GM12878 (cell line): ENCODE measurements at regions not wholly inside any gene's neighbourhood (a gene's known extent, or its start where the extent isn't known, plus 50 kb on each side); places are given as distances from the start of the nearest gene placed in this dataset.

Experiments
- ATAC-seq: fragments of 200-7000 bp; cut with Tn5 transposase; 3 replicates; pipeline ENCODE4 v1.9.1; 2020; ENCODE audit warnings: mild to moderate bottlenecking, moderate library complexity
- BruUV-seq: library from RNA; stranded (reverse); fragments of 400-500 nt; replicated peaks from 2 replicates; lab custom pipeline; 2021; lab: Mats Ljungman, UMichigan
- CTCF ChIA-PET: fragments of 300-600 bp; sonication (Branson Sonifier 250); formaldehyde crosslinking; extraction: SDS; loops from one replicate; lab custom pipeline; 2021; ENCODE audit warnings: inconsistent platforms; lab: Yijun Ruan, JAX
- POLR2A ChIA-PET: fragments of 350-600 bp; formaldehyde crosslinking; extraction: SDS; loops from one replicate; lab custom pipeline; 2021; ENCODE audit warnings: inconsistent platforms; lab: Charles Lee
- RAD21 ChIA-PET: fragments of 300-600 bp; sonication (Branson Sonifier 250); formaldehyde crosslinking; loops from one replicate; lab custom pipeline; 2023; ENCODE audit warnings: antibody characterized with exemption; ENCODE audit not compliant: unreplicated experiment; lab: Charles Lee
- SMC1A ChIA-PET: fragments of 300-600 bp; sonication (Branson Sonifier 250); formaldehyde crosslinking; loops from one replicate; lab custom pipeline; 2023; ENCODE audit not compliant: unreplicated experiment, uncharacterized antibody; lab: Charles Lee
- DNase-seq: peaks from one replicate; pipeline ENCODE4 v3.0.0-alpha.2; 2011; ENCODE audit warnings: low read depth, low spot score
- FAIRE-seq: peaks from 3 replicates; lab custom pipeline; 2011; peaks lifted over from hg19 to GRCh38; lab: Jason Lieb, UNC
- H2AFZ ChIP-seq: 2 replicates; pipeline ENCODE4 v1.6.0; 2011; ENCODE audit warnings: low read depth, low read length, control low read depth; ENCODE audit not compliant: control insufficient read depth
- H3K27ac ChIP-seq: 2 replicates; pipeline ENCODE4 v1.5.1; 2011; ENCODE audit warnings: control low read depth; ENCODE audit not compliant: control insufficient read depth, insufficient read depth
- H3K27me3 ChIP-seq, 2 experiments: replicated peaks in 1 of 2; 2 replicates each; pipeline versions ENCODE4 v1.6.0 to v1.6.1; 2011; ENCODE audit warnings: low read length in 1 of 2; ENCODE audit not compliant: control insufficient read depth in 2 of 2, insufficient read depth in 2 of 2
- H3K36me3 ChIP-seq, 2 experiments: 2 replicates each; pipeline ENCODE4 v1.5.1; 2011; ENCODE audit warnings: low read length in 1 of 2; ENCODE audit not compliant: control insufficient read depth in 2 of 2, insufficient read depth in 2 of 2
- H3K4me1 ChIP-seq: 2 replicates; pipeline ENCODE4 v1.6.1; 2011; ENCODE audit warnings: mild to moderate bottlenecking, low read length, moderate library complexity, mixed read lengths; ENCODE audit not compliant: control insufficient read depth, insufficient read depth
- H3K4me2 ChIP-seq: 2 replicates; pipeline ENCODE4 v1.6.0; 2011; ENCODE audit warnings: control low read depth; ENCODE audit not compliant: control insufficient read depth, insufficient read depth
- H3K4me3 ChIP-seq: fragments of 200-600 bp; sonication (generic); 2 replicates; pipeline ENCODE4 v1.5.1; 2016
- H3K79me2 ChIP-seq: 2 replicates; pipeline ENCODE4 v1.6.0; 2011; ENCODE audit warnings: low read length; ENCODE audit not compliant: control insufficient read depth, insufficient read depth
- H3K9ac ChIP-seq: 2 replicates; pipeline ENCODE4 v1.8.0; 2011; ENCODE audit warnings: low read length, control low read depth, mixed read lengths; ENCODE audit not compliant: control insufficient read depth, insufficient read depth
- H3K9me3 ChIP-seq: replicated peaks from 3 replicates; pipeline ENCODE4 v1.5.1; 2011; ENCODE audit warnings: mild to moderate bottlenecking, low read length; ENCODE audit not compliant: control insufficient read depth, insufficient read depth
- H4K20me1 ChIP-seq: 2 replicates; pipeline ENCODE4 v1.6.0; 2011; ENCODE audit not compliant: control insufficient read depth, insufficient read depth
- BRCA1 ChIP-seq: IDR thresholded peaks from 2 replicates; pipeline ENCODE4 v1.6.1; 2011; ENCODE audit warnings: low read depth, low read length, improper control_type of control experiment
- GABPA ChIP-seq: IDR thresholded peaks from 2 replicates; pipeline ENCODE4 v1.6.1; 2014; ENCODE audit warnings: antibody characterized with exemption, low read depth, mild to moderate bottlenecking, inconsistent platforms
- LARP7 ChIP-seq: fragments of 450-650 bp; IDR thresholded peaks from 2 replicates; pipeline ENCODE4 v1.6.1; 2017; ENCODE audit warnings: mild to moderate bottlenecking
- RCOR1 ChIP-seq: conservative IDR thresholded peaks from 2 replicates; pipeline ENCODE4 v1.6.1; 2012; ENCODE audit warnings: low read depth, low read length, improper control_type of control experiment
- SUPT20H ChIP-seq: IDR thresholded peaks from 2 replicates; pipeline ENCODE4 v1.6.1; 2011; ENCODE audit warnings: low read depth, mild to moderate bottlenecking, low read length, moderate library complexity, borderline replicate concordance; ENCODE audit not compliant: control insufficient read depth
- TARDBP ChIP-seq: IDR thresholded peaks from 2 replicates; pipeline ENCODE4 v1.6.1; 2016; ENCODE audit warnings: borderline replicate concordance
- ZNF622 ChIP-seq: fragments of 450-650 bp; IDR thresholded peaks from 2 replicates; pipeline ENCODE4 v1.6.1; 2017; ENCODE audit warnings: mild to moderate bottlenecking, inconsistent platforms
- WGBS: methylation state at CpG from one replicate; pipeline ENCODE4 v1.1.6; 2016; ENCODE audit warnings: low lambda C conversion rate; ENCODE audit not compliant: insufficient replicate concordance, insufficient coverage; ENCODE audit errors: missing lambda C conversion rate; 5-methylcytosine and 5-hydroxymethylcytosine counted together
- in situ Hi-C: fragments of 300-500 bp; cut with MboI; formaldehyde crosslinking; loops from 9 replicates; pipeline ENCODE4 v1.14.3; 2018; ENCODE audit warnings: mixed read lengths
- intact Hi-C: fragments of 100-400 bp; cut with micrococcal nuclease; formaldehyde crosslinking; loops from one replicate; pipeline ENCODE4 v1.14.2; 2022; ENCODE audit not compliant: unreplicated experiment
- TF ChIP-seq, protein P1 (sequence below): IDR thresholded peaks from 2 replicates; pipeline ENCODE4 v1.6.1; 2011; ENCODE audit warnings: borderline replicate concordance, low read depth, mild to moderate bottlenecking, moderate library complexity, low read length; ENCODE audit not compliant: insufficient read depth, poor library complexity, severe bottlenecking

DNA sequence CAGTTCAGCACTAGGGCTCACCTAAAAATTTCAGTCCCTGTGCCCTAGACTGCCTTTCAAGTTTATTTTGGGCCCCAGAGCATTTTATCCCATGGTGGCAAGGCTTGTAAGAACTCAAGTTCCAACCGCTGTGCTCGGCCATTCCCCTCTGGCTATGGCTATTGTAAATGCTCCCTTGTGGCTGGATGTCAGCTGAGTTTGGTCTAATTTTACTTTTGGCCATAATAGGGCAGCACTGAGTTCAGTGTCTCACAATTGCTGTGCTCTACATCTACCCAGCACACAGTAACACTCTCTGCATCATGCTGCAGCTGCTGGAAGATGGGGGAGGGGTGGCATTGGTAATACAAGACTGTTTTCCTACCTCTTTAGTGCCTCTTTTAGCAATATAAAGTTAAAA lies 210.8 kb upstream of the IRS4 start:
- H3K9me3 ChIP-seq, result no peaks in the 10 kb centered on the region
- no peak for TF ChIP-seq GABPA
- no peak for TF ChIP-seq RCOR1
- TF ChIP-seq BRCA1, result no peak
- no peak for TF ChIP-seq SUPT20H
- TF ChIP-seq TARDBP, result no peak
- TF ChIP-seq LARP7, result no peak
- TF ChIP-seq, all 136 proteins: peak for 0
- FAIRE-seq (no peak), ATAC-seq (no peak), DNase-seq (no peak)
- H3K4me3 ChIP-seq, result no peak overlapping the region
- no peak overlapping the region for H3K4me2 ChIP-seq
- H3K79me2 ChIP-seq, result no peaks in the 10 kb centered on the region
- no peaks in the 10 kb centered on the region for H3K4me1 ChIP-seq
- H3K36me3 ChIP-seq, result no peaks in the 10 kb centered on the region
- intact Hi-C loops, result no loop called here
- no peaks in the 10 kb centered on the region for H4K20me1 ChIP-seq
- SMC1A ChIA-PET, result no interaction called here
- RAD21 ChIA-PET, result no interaction called here
- H3K27me3 ChIP-seq, result no peaks in the 10 kb centered on the region
- no peak overlapping the region for H3K9ac ChIP-seq
- CTCF ChIA-PET, result no interaction called here
- WGBS, result 17% methylated on average over 2 of the region's 2 CpGs
- no peak overlapping the region for H2AFZ ChIP-seq
- POLR2A ChIA-PET, result no interaction called here
- no TSS peak for BruUV-seq
- H3K27ac ChIP-seq, result no peak overlapping the region
- in situ Hi-C loops, result no loop called here

DNA sequence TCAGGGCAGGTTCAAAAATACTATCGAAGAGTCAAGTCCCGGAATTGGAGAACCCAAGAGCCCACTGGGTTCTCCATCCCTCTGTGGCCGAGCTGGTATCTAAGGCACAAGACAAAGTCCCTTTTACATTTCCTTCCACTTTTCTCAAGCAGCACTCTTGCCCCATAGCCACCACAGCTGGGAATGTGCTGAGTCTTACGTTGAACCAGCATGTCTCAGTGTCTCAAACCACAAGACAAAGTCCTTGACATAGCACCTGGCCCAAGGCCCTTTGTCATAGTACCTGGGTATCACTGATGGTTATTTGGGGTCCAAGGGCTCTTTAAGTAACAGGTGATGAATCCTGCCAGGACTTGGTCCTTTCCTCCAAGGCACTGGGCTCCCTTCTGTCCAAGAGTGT lies 210.2 kb upstream of the IRS4 start:
- H3K9ac ChIP-seq, result no peak overlapping the region
- TF ChIP-seq, protein P1, sequence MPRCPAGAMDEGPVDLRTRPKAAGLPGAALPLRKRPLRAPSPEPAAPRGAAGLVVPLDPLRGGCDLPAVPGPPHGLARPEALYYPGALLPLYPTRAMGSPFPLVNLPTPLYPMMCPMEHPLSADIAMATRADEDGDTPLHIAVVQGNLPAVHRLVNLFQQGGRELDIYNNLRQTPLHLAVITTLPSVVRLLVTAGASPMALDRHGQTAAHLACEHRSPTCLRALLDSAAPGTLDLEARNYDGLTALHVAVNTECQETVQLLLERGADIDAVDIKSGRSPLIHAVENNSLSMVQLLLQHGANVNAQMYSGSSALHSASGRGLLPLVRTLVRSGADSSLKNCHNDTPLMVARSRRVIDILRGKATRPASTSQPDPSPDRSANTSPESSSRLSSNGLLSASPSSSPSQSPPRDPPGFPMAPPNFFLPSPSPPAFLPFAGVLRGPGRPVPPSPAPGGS, result no peak
- TF ChIP-seq ZNF622, result no peak
- H3K4me3 ChIP-seq, result no peak overlapping the region
- DNase-seq (no peak), ATAC-seq (no peak), FAIRE-seq (no peak)
- ChIA-PET POLR2A (no interaction called here), CTCF (interaction anchor here (0.6 kb wide), 1 partner anchor 438 kb away, joined by 3 read pairs; no protein-coding TSS in a partner anchor), SMC1A (no interaction called here), RAD21 (no interaction called here)
- no peak overlapping the region for H3K4me2 ChIP-seq
- no peaks in the 10 kb centered on the region for H3K79me2 ChIP-seq
- H4K20me1 ChIP-seq, result no peaks in the 10 kb centered on the region
- no peaks in the 10 kb centered on the region for H3K4me1 ChIP-seq
- no peaks in the 10 kb centered on the region for H3K36me3 ChIP-seq
- no TSS peak for BruUV-seq
- no peak overlapping the region for H2AFZ ChIP-seq
- no peaks in the 10 kb centered on the region for H3K27me3 ChIP-seq
- H3K27ac ChIP-seq, result no peak overlapping the region
- intact Hi-C loops (no loop called here), in situ Hi-C loops (no loop called here)
- WGBS, result 21% methylated on average over 4 of the region's 4 CpGs
- H3K9me3 ChIP-seq, result no peaks in the 10 kb centered on the region
